MCF 10A (cell line): ENCODE measurements at regions not wholly inside any gene's neighbourhood (a gene's known extent, or its start where the extent isn't known, plus 50 kb on each side); places are given as distances from the start of the nearest gene placed in this dataset.

ENCODE experiments used
- BruUV-seq: library from RNA; stranded (reverse); fragments of 400-500 nt; replicated peaks from 2 replicates; lab custom pipeline; 2021; lab: Mats Ljungman, UMichigan
- CTCF ChIA-PET: fragments of 300-600 bp; sonication (Branson Sonifier 250); formaldehyde crosslinking; extraction: SDS; loops from one replicate; lab custom pipeline; 2021; ENCODE audit warnings: antibody characterized with exemption, inconsistent platforms; lab: Yijun Ruan, JAX
- POLR2A ChIA-PET: fragments of 300-600, 350-650 bp; sonication (Branson Sonifier 250); formaldehyde crosslinking; extraction: SDS; loops from one replicate; lab custom pipeline; 2020; ENCODE audit warnings: antibody characterized with exemption, inconsistent platforms; lab: Yijun Ruan, JAX
- DNase-seq: peaks from one replicate; pipeline ENCODE4 v3.0.0-alpha.2; 2018; ENCODE audit not compliant: unreplicated experiment
- H3K27ac Mint-ChIP-seq: one replicate; pipeline ENCODE4 v1.8.0; 2022; ENCODE audit warnings: mild to moderate bottlenecking, low read depth, mixed read lengths; ENCODE audit not compliant: unreplicated experiment
- H3K27me3 Mint-ChIP-seq: one replicate; pipeline ENCODE4 v1.8.0; 2022; ENCODE audit warnings: mixed read lengths; ENCODE audit not compliant: insufficient read depth, unreplicated experiment
- H3K36me3 Mint-ChIP-seq: one replicate; pipeline ENCODE4 v1.8.0; 2022; ENCODE audit warnings: mild to moderate bottlenecking, moderate library complexity, mixed read lengths; ENCODE audit not compliant: insufficient read depth, unreplicated experiment
- H3K4me1 Mint-ChIP-seq: one replicate; pipeline ENCODE4 v1.8.0; 2022; ENCODE audit warnings: mixed read lengths; ENCODE audit not compliant: insufficient read depth, unreplicated experiment
- H3K4me3 Mint-ChIP-seq: one replicate; pipeline ENCODE4 v1.8.0; 2022; ENCODE audit warnings: mild to moderate bottlenecking, moderate library complexity, mixed read lengths; ENCODE audit not compliant: unreplicated experiment
- H3K9me3 Mint-ChIP-seq: one replicate; pipeline ENCODE4 v1.8.0; 2022; ENCODE audit warnings: mixed read lengths; ENCODE audit not compliant: unreplicated experiment
- intact Hi-C: fragments of 100-400 bp; cut with micrococcal nuclease; formaldehyde crosslinking; loops from 2 replicates; pipeline ENCODE4 v1.14.1; 2022
- TF ChIP-seq, protein P1 (sequence below): fragments of 200-600 bp; IDR thresholded peaks from one replicate; pipeline ENCODE4 v1.8.0; 2022; ENCODE audit warnings: antibody characterized with exemption, mild to moderate bottlenecking; ENCODE audit not compliant: unreplicated experiment

- no peaks in the 10 kb centered on the region for H3K9me3 Mint-ChIP-seq
- TF ChIP-seq, protein P1, sequence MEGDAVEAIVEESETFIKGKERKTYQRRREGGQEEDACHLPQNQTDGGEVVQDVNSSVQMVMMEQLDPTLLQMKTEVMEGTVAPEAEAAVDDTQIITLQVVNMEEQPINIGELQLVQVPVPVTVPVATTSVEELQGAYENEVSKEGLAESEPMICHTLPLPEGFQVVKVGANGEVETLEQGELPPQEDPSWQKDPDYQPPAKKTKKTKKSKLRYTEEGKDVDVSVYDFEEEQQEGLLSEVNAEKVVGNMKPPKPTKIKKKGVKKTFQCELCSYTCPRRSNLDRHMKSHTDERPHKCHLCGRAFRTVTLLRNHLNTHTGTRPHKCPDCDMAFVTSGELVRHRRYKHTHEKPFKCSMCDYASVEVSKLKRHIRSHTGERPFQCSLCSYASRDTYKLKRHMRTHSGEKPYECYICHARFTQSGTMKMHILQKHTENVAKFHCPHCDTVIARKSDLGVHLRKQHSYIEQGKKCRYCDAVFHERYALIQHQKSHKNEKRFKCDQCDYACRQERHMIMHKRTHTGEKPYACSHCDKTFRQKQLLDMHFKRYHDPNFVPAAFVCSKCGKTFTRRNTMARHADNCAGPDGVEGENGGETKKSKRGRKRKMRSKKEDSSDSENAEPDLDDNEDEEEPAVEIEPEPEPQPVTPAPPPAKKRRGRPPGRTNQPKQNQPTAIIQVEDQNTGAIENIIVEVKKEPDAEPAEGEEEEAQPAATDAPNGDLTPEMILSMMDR: no peak
- no TSS peak for BruUV-seq
- no peak overlapping the region for H3K4me3 Mint-ChIP-seq
- intact Hi-C loops: no loop called here
- no peak for DNase-seq
- H3K36me3 Mint-ChIP-seq: no peaks in the 10 kb centered on the region
- H3K27ac Mint-ChIP-seq: peak overlapping the region; percentile 47
- H3K4me1 Mint-ChIP-seq: peaks cover 7% of the 10 kb centered on the region
- POLR2A ChIA-PET: no interaction called here
- no peaks in the 10 kb centered on the region for H3K27me3 Mint-ChIP-seq
- CTCF ChIA-PET: interaction anchor here (0.6 kb wide), 1 partner anchor 110 kb away, joined by 3 read pairs; no protein-coding TSS in a partner anchor
Observed at GRCh38 chr5:90022002-90022710, 387.4 kb downstream of the CETN3 start.

DNA sequence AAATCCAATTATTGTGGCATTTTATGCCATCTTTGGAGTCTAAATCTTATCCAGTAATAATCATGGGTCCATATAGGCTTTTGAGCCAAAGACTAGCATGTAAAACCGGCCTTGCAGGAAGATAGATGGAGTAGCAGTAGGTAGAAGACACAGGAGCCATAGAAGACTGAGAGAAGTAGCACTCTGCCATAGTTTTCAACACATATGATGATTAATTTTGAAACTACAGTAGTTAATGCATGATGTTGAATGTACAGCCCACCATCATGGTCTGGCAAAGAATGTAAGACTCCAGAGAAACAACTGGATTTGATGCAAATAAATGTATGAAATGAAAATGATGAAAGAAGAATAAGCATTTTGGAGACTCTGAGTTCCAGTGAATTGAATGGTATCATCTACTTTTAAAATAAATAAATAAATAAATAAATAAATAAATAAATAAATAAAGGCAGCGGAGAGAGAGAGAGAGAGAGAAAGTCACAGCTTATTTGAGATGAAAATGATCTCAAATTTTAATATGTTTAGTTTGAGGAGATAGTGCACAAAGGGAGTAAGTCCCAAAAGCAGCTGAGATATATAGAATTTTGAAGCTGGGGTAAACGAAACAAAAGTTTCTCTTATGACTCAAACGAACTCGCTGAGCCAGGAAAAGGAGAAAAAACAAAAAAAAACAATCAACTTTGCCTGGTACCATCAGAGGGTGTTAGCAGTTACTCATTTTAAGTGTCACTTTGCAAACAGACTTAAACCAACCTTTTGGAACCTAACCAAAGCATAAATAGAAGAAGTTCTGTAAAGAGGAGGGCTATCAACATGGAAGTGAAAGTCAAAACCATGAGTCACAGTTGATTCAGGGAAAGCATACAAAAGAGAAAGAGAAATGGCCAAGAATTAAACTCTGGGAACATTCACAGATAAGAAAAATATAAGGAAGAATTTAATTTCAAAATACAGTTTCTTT, 388.7 kb downstream of the CETN3 start:
- CTCF ChIA-PET: interaction anchor here (0.7 kb wide), 2 partner anchors 8 to 16 kb away, joined by 3 to 4 read pairs; no protein-coding TSS in a partner anchor
- Mint-ChIP-seq H3K27ac (peak overlapping the region; percentile 97), H3K36me3 (no peaks in the 10 kb centered on the region), H3K9me3 (no peaks in the 10 kb centered on the region), H3K27me3 (no peaks in the 10 kb centered on the region), H3K4me3 (peak overlapping the region; percentile 80), H3K4me1 (peaks cover 8% of the 10 kb centered on the region)
- TF ChIP-seq, protein P1: no peak
- no TSS peak for BruUV-seq
- peak; percentile 81 for DNase-seq
- POLR2A ChIA-PET: interaction anchor here (0.6 kb wide), 2 partner anchors 13 to 636 kb away, joined by 3 read pairs; no protein-coding TSS in a partner anchor
- intact Hi-C loops: no loop called here

DNA sequence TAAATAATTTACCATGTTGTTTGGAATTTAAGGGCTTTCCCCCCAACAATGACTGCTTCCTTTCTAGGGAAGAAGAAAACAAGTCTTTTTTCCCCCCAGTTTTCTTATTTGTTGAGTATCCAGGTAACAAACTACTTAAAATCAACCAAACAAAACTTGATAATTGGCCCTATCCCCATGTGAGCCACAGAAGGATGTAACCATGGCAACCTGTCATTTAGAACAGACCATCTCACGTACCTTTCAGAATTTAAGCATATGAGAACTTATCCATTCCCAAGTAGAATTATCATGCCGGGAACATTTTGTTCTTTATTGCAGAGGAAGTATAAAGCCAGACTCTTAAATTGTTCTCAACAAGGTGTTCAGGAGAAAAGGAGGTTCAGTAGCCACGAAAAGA, 392.3 kb downstream of the CETN3 start:
- no peaks in the 10 kb centered on the region for H3K9me3 Mint-ChIP-seq
- no peaks in the 10 kb centered on the region for H3K27me3 Mint-ChIP-seq
- DNase-seq: no peak
- CTCF ChIA-PET: interaction anchor here (0.6 kb wide), 2 partner anchors 10 to 85 kb away, joined by 3 read pairs; no protein-coding TSS in a partner anchor
- POLR2A ChIA-PET: no interaction called here
- intact Hi-C loops: no loop called here
- BruUV-seq: no TSS peak
- no peaks in the 10 kb centered on the region for H3K36me3 Mint-ChIP-seq
- H3K27ac Mint-ChIP-seq: no peak overlapping the region
- TF ChIP-seq, protein P1: no peak
- peaks cover 16% of the 10 kb centered on the region for H3K4me1 Mint-ChIP-seq
- H3K4me3 Mint-ChIP-seq: no peak overlapping the region
